HG02642 (cell line): ENCODE measurements at regions not wholly inside any gene's neighbourhood (a gene's known extent, or its start where the extent isn't known, plus 50 kb on each side); places are given as distances from the start of the nearest gene placed in this dataset.
"Not testable (repeated sequence)": the region's sequence is repeated elsewhere in the genome, so short reads cannot be mapped to it uniquely, and the experiment has no call there.

ENCODE experiments used
- ATAC-seq: cut with Tn5 transposase; IDR thresholded peaks from one replicate; pipeline ENCODE4 v1.9.1; 2021; ENCODE audit warnings: mild to moderate bottlenecking; ENCODE audit not compliant: unreplicated experiment, poor library complexity

GRCh38 chr1:166600574-166600973 is 238.7 kb upstream of the POGK start:
- ATAC-seq = no peak

GRCh38 chr1:166601650-166602278 is 237.5 kb upstream of the POGK start:
- no peak for ATAC-seq

- not testable (repeated sequence) for ATAC-seq
Measured at GRCh38 chr1:166602801-166603200, 236.5 kb upstream of the POGK start.

GRCh38 chr1:166603296-166603695 is 236.0 kb upstream of the POGK start:
- no peak for ATAC-seq

- ATAC-seq = no peak
Measured at GRCh38 chr1:166605137-166605536, 234.1 kb upstream of the POGK start.

GRCh38 chr1:166612886-166613285 is 226.4 kb upstream of the POGK start:
- no peak for ATAC-seq

GRCh38 chr1:166616206-166616605 is 223.1 kb upstream of the POGK start:
- no peak for ATAC-seq

GRCh38 chr1:166626711-166627110 is 212.6 kb upstream of the POGK start:
- ATAC-seq = no peak

GRCh38 chr1:166627558-166627957 is 211.7 kb upstream of the POGK start:
- no peak for ATAC-seq

- no peak for ATAC-seq
Measured at GRCh38 chr1:166628259-166628658, 211.0 kb upstream of the POGK start.

- no peak for ATAC-seq
Measured at GRCh38 chr1:166629946-166630345, 209.3 kb upstream of the POGK start.

- no peak for ATAC-seq
Measured at GRCh38 chr1:166630369-166630768, 208.9 kb upstream of the POGK start.

- no peak for ATAC-seq
Measured at GRCh38 chr1:166638137-166638536, 201.1 kb upstream of the POGK start.

GRCh38 chr1:166657228-166657627 is 182.0 kb upstream of the POGK start:
- ATAC-seq = not testable (repeated sequence)

- not testable (repeated sequence) for ATAC-seq
Measured at GRCh38 chr1:166666790-166667189, 172.5 kb upstream of the POGK start.

- not testable (repeated sequence) for ATAC-seq
Measured at GRCh38 chr1:166667600-166667999, 171.7 kb upstream of the POGK start.

- ATAC-seq = no peak
Measured at GRCh38 chr1:166671627-166672026, 167.6 kb upstream of the POGK start.

- no peak for ATAC-seq
Measured at GRCh38 chr1:166673722-166674121, 165.6 kb upstream of the POGK start.

- no peak for ATAC-seq
Measured at GRCh38 chr1:166675213-166675612, 164.1 kb upstream of the POGK start.

- ATAC-seq = no peak
Measured at GRCh38 chr1:166676981-166677380, 162.3 kb upstream of the POGK start.

GRCh38 chr1:166679369-166679768 is 159.9 kb upstream of the POGK start:
- no peak for ATAC-seq

GRCh38 chr1:166682588-166682987 is 156.7 kb upstream of the POGK start:
- ATAC-seq = no peak

GRCh38 chr1:166684669-166685068 is 154.6 kb upstream of the POGK start:
- ATAC-seq = not testable (repeated sequence)
